HG03135 (cell line): ENCODE measurements at regions not wholly inside any gene's neighbourhood (a gene's known extent, or its start where the extent isn't known, plus 50 kb on each side); places are given as distances from the start of the nearest gene placed in this dataset.

Experiments
- ATAC-seq: cut with Tn5 transposase; IDR thresholded peaks from one replicate; pipeline ENCODE4 v1.9.1; 2021; ENCODE audit warnings: mild to moderate bottlenecking, moderate library complexity; ENCODE audit not compliant: unreplicated experiment

- no peak for ATAC-seq
These were observed 434.8 kb upstream of the SLC8A1 start for GRCh38 chr2:40886655-40887054.

GRCh38 chr2:40896358-40896757 is 444.5 kb upstream of the SLC8A1 start:
- no peak for ATAC-seq

DNA sequence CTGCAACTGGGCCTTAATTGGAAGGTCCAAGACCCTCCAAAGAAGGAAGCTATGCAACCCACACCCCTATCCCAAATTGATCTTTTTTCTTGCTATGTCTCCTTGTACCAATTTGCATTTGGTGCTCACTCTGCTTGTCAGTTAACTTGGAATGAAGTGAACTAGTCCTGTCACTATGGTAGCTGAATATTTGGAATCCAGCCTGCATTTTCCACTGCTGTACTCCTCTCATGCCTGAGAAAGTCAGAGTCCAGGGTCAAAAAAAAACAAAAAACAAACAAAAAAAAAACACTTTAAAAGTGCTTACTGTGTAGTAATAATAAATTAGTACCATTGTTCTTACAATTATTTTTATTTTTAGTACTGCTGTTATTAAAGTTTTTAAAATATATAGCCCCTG is 462.8 kb upstream of the SLC8A1 start:
- no peak for ATAC-seq

DNA sequence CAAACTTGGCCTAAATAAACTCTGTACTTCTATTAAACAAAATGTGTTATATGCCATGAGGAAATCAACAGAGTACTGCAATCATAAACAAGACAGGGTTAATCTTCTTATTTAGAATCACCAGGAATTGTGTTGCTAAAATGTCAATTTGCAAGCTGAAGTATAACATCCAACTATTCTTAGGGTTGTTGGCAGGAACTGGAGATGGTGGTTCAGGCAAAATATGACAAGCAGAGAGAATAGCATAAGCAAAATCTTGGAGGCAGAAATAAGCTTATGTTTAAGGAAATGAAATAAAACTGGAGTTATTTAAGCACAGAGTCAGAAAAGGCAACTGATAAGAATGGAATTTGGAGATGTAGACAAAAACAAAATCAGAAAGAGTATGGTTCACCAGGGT is 463.8 kb upstream of the SLC8A1 start:
- no peak for ATAC-seq

DNA sequence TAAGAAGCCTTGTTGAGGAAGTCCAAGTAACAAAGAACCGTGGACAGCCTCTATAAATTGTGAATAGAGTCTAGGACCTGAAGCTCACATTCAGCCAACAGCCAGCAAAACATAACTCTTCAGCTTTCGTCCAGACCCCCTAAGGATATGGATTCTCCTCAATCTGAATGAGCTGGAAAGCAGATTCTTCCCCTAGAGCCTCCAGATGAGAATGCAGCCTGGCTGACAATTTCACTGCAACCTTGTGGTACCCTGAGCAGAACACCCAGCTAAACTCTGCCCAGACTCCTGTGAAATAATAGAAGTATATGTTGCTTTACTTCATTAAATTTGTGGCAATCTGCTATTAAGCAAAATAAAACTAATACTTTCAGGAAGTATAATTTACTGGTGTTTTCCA is 483.5 kb upstream of the SLC8A1 start:
- ATAC-seq, result no peak

- no peak for ATAC-seq
These were observed 485.4 kb upstream of the SLC8A1 start for GRCh38 chr2:40937284-40937683.

- no peak for ATAC-seq
These were observed 501.5 kb upstream of the SLC8A1 start for GRCh38 chr2:40953341-40953740.

GRCh38 chr2:40955042-40955441 is 503.2 kb upstream of the SLC8A1 start:
- ATAC-seq, result no peak

DNA sequence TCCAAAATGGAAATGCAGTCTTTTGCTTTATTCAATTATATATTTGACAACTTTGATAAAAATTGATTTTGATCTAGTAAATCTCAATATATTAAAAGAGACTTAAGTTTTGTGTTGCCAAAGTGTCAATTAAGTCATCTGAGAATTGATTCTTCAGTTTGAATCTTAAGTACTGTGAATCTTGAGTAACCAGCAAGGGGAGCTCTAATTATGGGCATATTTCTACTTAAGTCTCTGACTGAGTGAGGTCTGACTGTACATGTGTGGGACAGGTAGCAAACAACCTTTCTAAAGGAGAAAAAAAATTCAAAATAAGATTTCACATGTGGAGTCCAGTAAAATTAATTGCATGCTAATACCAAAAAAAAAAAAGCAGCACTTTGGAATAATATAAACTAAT is 503.7 kb upstream of the SLC8A1 start:
- ATAC-seq, result no peak

- ATAC-seq, result no peak
These were observed 505.6 kb upstream of the SLC8A1 start for GRCh38 chr2:40957508-40957907.

DNA sequence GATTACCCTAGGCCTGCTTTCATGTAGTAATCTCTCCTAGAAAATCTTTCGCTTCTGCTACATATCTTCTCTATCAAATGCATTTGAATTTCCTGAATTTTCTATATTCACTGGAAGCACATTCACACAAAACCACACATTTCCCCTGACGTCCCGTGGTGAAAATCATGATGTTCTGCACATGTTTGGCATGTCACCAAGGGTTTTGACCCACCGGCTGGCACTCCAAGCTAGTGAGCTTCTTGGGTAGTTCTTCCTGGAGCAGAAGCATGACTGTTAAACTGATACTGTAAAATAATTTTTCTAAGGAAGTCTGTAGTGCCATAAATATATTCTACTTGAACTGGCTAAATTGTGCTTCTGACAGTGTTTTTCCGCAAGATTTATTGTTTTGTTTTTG is 510.1 kb upstream of the SLC8A1 start:
- ATAC-seq, result no peak

- no peak for ATAC-seq
These were observed 512.8 kb upstream of the SLC8A1 start for GRCh38 chr2:40964509-40965250.

- no peak for ATAC-seq
These were observed 515.6 kb upstream of the SLC8A1 start for GRCh38 chr2:40967451-40967850.

DNA sequence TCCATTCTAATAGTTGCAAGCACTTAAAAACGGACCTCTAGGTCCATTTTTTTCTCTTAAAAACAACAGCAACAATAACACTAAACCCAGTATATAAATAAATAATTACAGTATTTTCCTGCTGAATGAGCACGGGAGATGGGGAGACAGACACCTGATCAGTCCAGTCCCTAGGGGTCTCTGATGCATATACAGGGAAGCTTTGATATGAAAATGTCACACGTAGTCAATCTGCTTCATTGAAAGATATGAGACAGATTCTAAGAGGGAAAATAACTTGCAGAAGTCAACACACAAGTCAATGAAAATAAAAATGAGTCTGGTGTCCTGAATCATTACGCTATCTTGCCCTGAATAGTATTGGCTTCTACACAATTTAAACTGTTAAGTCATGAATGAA is 523.3 kb upstream of the SLC8A1 start:
- no peak for ATAC-seq

GRCh38 chr2:40997362-40997761 is 545.5 kb upstream of the SLC8A1 start:
- ATAC-seq, result no peak

GRCh38 chr2:41000374-41000773 is 548.5 kb upstream of the SLC8A1 start:
- no peak for ATAC-seq

DNA sequence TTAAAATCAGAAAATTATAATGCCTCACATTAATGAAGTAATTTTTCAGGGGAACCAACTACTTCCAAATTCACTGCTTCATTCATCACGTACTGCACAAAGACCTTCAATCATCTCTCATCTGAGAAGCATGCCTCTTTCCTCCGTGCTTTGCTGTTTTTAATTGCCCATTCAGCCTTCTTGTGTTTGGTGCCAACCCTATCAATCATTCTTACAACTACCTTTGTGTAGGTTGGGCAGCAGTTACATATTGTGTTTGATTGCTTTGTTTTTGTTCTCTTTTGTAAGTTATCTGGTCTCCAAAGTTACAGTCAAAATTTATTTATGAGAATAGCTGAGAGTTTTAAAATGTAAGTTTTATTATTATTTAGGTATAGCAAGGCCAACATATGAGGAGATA is 549.0 kb upstream of the SLC8A1 start:
- no peak for ATAC-seq

DNA sequence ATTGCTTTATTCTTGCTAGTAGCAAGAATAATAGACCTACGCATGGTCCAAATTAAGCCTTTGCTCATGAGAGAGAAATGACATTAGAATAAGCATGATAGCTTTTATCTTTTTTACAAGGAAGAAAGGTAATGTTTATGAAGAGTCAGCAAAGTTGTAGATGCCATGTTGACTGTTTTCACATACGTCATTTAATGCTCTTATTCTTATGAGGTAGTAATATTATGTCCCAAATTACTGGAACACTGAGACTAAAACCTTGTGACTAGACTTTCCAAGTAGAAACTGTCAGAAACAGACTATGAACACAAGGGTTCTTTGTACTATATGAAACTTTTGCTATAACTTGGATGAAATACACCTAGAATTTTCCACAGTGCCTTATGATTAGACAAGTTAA is 552.8 kb upstream of the SLC8A1 start:
- no peak for ATAC-seq

DNA sequence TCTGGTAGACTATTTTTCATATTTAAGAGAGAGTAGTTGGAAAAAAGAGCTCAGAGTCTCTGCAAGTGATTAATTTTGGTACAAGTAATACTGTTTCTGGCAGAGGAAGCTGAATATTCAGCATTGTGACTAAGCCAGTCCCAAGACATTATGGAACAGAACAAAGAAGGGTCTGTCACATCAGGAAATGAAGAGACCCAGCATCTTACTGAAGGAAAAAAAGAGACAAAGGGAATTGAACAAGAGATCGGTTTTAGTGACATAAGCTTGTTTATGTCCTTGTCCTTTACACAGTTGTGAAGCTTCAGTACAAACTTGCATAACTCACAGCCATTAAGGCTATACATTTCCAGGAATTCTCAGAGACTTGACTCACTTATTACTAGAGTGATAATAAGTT is 568.5 kb upstream of the SLC8A1 start:
- no peak for ATAC-seq

DNA sequence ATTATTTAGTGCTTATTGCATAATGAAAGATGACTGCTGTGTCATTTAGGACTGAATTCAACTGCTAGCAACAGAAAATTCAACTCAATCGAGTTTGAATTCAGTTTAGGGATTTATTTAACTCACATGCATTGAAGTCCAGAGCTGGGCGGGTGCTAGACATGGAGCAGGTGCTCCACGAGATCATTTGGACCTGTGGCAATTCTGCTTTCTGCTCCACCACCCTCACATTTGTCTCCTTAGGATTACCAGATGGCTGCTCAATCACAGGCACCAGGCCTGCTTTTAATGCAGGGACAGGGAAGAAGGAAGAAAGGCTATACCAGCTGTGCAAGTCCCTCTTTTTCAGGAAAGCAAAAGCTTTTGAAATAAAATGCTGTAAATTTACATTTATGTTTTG is 572.9 kb upstream of the SLC8A1 start:
- no peak for ATAC-seq

DNA sequence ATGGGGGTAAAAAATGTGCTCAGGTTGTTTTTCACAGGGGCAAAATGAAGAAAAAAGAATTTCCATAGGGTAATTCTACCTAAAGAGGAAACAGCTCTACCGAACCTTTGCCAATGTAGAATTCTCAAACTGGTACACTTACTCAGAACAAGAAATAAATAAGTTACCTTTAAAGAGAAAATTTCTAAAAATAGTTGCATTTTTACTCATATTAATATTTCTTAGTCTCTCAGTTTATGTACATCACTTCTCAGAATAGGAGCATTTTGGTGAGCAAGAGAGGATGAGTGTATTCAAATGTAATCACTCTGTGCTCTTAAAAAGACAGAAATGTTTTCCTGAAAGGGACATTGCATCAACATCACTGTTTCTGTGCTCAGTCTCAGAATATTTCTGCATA is 574.7 kb upstream of the SLC8A1 start:
- ATAC-seq, result peak; percentile 80

DNA sequence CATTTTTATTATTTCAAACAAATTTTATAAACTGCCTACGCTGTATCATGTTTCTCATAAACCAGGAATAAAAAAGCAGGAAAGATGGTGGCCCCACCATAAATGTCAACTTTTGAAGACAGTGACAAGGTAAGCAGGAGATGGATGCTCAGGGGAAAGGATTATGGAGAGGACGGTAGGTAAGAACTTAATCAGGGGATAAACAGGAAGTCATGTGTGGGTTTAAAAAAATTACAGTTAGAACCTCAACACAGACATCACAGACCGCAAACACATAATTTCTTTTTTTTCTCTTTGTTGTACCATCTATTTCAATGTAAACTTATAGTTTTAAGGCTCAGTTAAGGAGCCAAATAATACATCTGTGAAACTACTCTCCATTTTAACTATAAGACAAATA is 575.2 kb upstream of the SLC8A1 start:
- no peak for ATAC-seq

DNA sequence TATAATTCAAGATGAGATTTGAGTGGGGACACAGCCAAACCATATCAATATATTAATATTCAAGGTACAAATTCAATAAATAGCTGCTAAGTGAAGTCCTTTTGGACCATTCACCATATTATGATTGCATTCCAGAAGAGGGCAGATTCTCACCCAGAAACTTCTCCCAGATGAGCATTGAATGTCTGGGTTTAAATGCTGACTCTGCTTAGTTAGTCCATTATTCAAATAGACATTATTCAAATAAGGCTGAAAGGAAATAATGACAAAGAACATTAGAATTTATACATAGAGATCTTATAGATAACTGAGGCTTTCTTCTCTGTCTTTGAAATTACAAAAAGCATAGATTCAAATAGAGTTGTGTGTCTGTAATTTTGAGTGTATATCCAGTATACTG is 579.4 kb upstream of the SLC8A1 start:
- no peak for ATAC-seq
